ENCODE measurements at regions not wholly inside any gene's neighbourhood (a gene's known extent, or its start where the extent isn't known, plus 50 kb on each side); places are given as distances from the start of the nearest gene placed in this dataset.
"Not testable (repeated sequence)": the region's sequence is repeated elsewhere in the genome, so short reads cannot be mapped to it uniquely, and the experiment has no call there.

DNA sequence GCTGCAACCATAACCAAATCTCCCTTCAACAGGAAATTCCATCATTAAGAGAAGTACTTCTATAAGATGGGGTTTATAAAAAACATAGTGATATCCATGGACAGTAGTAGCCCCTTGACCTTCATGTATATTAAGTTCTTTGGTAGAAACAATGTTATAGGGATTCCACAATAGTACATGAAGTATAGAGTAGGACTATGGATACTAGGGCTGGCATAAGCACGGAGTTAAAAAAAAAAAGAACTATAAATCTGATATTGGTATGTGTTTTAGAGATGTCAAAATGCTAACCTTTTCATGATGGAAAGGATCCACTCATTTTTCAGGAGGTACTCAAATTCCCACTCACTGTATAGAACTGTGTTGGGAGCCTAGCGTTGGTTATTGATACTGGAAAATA lies 337.6 kb downstream of the FGF10 start:
- DNase-seq (ENCODE audit: low read depth, low spot score): no peak

DNA sequence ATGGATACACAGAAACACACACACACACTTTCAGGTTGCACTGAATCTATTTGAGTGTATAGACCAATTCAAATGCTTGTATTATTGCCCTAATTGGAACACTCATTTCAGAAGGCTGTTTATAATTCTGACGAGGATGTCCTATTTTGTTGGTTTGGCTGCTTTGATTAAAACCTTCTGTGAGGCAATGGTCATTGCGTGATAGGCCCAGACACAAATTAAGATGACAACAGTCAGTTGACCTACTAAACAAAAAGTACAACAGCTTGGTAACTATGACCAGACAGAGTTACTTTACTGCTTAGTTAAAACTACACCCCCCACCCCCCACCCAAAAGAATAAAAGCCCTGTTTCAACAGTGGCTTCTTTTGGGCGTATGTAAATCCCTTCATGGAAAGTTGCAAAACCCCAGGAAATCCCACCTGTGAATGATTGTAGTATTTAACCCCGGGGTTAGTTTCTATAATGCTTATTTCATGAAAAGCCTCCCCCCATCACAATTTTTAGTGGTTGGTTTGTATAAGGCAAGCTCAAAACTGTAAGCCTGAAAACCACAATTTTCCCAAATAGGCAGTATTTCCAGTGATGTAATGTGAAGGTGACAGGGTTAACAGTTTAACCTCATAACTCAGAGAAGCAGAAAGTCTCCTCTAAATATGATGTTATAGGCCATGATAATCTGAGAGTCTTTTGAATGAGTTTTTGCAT lies 340.8 kb downstream of the FGF10 start:
- no peak for DNase-seq (ENCODE audit: low read depth, low spot score)

GRCh38 chr5:44046619-44047364 lies 342.4 kb downstream of the FGF10 start:
- no peak for DNase-seq (ENCODE audit: low read depth, low spot score)

- DNase-seq (ENCODE audit: low read depth, low spot score): not testable (repeated sequence)
These were observed 344.7 kb downstream of the FGF10 start for GRCh38 chr5:44044549-44044948.

DNA sequence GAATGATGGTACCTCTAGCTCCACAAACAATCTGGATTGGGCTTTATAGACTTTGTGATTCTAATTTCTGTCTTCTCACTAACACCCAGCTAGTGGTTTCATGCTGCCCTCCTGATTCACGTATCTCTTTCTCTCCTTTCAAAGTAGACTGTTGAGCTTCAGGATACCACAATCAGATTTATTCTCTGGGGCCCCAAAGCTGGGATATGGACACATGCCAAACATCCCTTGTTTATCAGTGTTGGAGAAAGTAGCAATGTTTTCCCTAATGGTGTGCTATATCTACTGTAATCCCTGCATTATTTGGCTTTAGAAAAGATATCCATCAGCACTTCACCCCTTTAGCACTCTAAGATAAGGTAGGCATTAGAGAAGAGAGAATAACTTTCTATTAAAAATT lies 361.0 kb downstream of the FGF10 start:
- no peak for DNase-seq (ENCODE audit: low read depth, low spot score)

GRCh38 chr5:44022622-44023021 lies 366.6 kb downstream of the FGF10 start:
- no peak for DNase-seq (ENCODE audit: low read depth, low spot score)

GRCh38 chr5:44011518-44011917 lies 377.7 kb downstream of the FGF10 start:
- no peak for DNase-seq (ENCODE audit: low read depth, low spot score)

DNA sequence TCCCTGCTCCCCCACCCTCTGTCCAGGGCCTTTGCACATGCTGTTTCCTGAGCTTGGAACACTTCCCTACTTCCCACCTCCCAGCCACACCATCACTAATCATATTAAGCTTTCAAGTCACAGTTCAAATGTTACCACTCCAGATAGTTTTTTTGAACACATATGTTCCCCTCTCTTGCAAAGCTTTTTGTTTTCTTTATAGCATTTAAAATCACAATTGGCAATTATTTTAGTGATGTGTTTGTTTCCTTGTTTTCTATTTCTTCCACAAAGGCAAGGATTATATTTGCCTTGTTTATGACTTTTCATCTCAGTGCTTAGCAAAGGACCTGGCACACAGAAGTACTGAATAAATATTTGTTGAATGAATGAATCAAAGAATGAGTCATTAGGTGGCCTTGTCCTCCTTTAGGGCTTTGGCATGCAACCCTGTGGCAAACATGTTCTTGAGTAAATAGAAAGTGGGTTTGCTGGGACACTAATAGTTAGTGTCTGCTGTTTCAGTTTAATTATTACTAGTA lies 386.8 kb downstream of the FGF10 start:
- no peak for DNase-seq (ENCODE audit: low read depth, low spot score)

- no peak for DNase-seq (ENCODE audit: low read depth, low spot score)
These were observed 387.4 kb downstream of the FGF10 start for GRCh38 chr5:44001675-44002380.

DNA sequence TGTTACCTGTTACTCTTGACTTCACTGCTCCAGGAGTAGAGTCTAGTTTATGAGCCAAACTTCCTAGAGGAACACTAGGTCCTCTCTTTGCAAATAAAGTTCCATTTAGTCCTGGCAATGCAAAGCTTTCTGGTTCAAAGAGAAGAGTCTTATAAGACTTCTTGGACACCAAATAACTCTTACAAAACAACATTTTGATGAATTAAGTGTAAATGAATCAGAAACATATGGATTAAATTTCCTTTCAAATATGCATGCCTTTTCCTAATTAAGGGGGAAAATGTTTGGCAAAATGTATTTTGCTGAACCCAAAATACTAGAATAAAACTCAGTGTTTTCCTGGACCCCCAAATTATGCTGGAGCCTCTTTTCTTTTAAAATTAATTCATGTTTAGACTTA lies 388.0 kb downstream of the FGF10 start:
- DNase-seq (ENCODE audit: low read depth, low spot score): no peak

- DNase-seq (ENCODE audit: low read depth, low spot score): peak; percentile 10
These were observed 391.5 kb downstream of the FGF10 start for GRCh38 chr5:43997647-43998272.

DNA sequence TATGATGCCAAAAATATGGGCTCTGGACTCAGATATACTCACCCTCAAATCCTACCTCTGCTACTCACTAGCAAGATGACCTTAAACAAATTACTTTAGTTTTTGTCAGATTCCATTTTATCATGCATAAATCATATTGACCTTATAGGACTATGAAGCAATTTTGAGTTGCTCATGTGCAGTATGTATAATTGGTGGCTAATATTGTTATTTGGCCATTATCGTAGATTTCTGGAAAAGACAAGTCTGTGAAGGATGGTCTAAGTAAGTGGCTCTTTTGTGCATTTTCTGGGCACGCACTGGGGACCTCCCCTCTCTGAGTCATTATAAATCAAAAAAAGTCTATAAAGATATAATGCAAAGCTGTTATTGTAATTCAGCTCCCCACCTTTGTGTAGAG lies 393.0 kb downstream of the FGF10 start:
- no peak for DNase-seq (ENCODE audit: low read depth, low spot score)

DNA sequence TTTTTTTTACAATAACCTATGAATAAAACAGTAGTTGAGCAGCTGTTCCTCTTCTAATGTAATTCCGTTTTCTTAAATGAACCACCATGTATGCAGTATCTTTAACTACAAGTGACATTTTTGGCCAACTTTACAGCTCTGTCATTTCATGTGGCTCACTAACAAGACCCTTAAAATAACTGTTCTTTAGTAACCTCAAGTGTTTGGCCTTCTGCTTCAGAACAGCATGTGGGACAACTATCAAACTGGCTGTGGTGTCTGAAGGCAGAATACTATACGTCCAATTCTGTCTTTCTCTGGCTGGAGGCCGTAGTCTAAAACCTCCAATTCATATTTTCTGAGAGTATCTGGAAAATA lies 391.4 kb downstream of the NNT start:
- no peak for DNase-seq (ENCODE audit: low read depth, low spot score)

DNA sequence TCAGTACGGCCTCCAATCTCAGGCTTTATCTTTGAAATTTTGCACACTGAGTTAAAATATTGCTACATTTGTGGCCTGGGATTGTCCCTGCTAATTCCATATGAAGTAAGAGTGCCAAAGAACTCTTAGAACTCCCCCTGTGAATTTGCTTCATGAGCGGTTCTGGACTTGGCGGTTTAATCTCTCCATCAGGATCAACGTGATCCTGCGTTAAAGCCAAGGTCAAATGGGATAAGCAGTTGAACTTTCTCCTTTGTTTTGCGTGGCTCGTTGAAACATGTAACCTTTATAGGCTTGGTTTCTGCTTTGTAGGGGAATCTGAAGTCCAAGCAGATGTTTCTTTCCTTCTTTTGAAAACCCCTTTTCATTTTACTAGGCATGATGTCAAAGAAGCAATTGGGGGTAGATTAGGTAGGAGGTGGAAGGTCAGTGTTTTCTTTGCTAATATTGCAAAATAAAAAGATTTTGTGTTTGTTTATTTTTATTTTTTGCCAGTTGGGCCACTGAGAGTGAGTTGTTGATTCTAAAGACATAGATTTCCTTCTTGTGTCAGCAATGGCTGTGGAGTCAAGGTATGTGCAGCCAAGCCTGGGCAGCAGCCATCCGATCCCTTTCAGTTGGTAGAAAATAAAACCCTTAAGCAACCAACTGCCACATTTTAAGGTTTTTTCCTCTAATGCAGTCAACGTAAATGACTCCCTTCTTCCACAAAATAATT lies 390.8 kb downstream of the NNT start:
- no peak for DNase-seq (ENCODE audit: low read depth, low spot score)

- no peak for DNase-seq (ENCODE audit: low read depth, low spot score)
These were observed 382.4 kb downstream of the NNT start for GRCh38 chr5:43985411-43985810.

- no peak for DNase-seq (ENCODE audit: low read depth, low spot score)
These were observed 378.6 kb downstream of the NNT start for GRCh38 chr5:43981556-43981955.

DNA sequence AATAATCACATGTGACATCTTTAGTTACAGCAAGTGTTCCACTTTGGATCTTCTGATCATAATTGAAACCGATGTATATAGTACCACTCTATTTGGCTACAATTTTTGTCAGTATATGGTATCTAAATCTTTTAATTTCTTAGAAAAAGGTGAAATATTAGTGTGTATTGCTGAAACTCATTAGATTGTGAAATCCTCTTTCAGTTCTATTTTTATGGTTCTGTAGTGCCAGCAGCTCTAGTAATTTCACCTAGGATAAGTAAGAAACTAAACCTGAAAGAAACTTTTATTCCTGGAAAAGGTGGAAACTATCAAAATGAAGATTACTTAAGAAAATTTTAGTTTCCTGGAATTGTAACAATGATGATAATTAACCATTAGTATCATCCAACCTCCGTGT lies 370.9 kb downstream of the NNT start:
- no peak for DNase-seq (ENCODE audit: low read depth, low spot score)

GRCh38 chr5:43973318-43973717 lies 370.3 kb downstream of the NNT start:
- no peak for DNase-seq (ENCODE audit: low read depth, low spot score)

DNA sequence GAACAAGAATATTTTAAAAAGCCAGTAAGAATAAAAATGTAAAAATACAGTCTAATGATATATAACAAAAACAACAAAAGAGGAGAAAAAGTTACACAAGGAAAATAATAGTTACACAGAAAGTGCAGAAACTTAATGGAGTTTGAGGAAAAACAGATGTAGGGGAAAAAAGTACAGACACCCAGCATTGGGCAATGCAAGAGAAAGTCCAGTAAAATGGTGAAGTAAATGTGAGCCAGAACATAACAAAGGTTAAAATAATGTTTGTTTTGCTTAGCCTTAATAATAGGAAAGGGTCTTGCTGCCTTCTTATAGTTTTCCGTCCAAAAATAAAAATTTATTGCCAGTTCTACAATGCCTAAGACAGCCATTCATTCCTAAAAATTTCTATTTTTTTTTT lies 364.2 kb downstream of the NNT start:
- no peak for DNase-seq (ENCODE audit: low read depth, low spot score)

GRCh38 chr5:43959144-43959543 lies 356.2 kb downstream of the NNT start:
- DNase-seq (ENCODE audit: low read depth, low spot score): no peak

DNA sequence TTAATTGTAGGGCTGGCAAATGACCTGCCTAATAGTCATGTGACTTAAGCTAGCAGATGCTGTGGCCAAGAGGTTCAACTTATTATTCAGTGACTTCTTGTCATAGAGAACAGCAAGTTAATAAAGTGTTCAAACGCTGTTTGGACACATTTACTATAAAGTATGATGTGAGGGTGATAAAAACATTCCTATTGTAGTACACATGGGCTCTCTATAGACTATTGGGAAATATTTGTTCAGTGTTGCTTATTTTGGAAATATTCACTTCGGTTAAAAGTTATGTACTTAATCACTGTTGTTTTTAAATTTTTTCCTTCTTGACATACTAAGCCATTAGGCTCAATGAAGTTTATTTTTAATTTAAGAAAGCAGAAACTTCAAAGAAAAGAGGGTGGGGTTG lies 345.0 kb downstream of the NNT start:
- no peak for DNase-seq (ENCODE audit: low read depth, low spot score)

GRCh38 chr5:43941806-43942205 lies 338.8 kb downstream of the NNT start:
- DNase-seq (ENCODE audit: low read depth, low spot score): no peak
